ENCODE measurements at regions not wholly inside any gene's neighbourhood (a gene's known extent, or its start where the extent isn't known, plus 50 kb on each side); places are given as distances from the start of the nearest gene placed in this dataset.

DNA sequence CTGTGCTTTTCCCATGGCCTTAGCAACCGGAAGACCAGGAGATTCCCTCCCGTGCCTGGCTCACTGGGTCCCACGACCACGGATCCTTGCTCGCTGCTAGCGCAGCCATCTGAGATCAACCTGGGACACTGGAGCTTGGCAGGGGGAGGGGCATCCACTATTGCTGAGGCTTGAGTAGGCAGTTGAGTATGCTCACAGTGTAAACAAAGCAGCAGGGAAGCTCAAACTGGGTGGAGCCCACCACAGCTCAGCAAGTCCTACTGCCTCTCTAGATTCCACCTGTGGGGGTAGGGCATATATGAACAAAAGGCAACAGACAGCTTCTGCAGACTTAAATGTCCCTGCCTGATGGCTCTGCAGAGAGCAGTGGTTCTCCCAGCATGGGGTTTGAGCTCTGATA lies 697.0 kb downstream of the SORCS1 start:
- no peak for DNase-seq (ENCODE audit: low spot score)

DNA sequence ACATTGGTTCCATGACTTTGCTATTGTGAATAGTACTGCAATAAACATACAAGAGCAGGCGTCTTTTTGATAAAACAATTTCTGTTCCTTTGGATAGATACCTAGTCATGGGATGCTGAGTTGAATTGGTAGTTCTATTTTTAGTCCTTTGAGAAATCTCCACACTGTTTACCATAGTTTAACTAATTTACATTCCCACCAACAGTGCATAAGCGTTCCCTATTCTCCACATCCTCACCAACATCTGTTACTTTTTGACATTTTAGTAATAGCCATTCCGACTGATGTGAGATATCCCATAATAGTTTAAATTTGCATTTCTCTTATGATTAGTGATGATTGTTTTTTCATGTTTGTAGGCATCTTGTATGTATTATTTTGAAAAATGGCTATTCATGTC lies 707.0 kb downstream of the SORCS1 start:
- no peak for DNase-seq (ENCODE audit: low spot score)

- no peak for DNase-seq (ENCODE audit: low spot score)
Observed at GRCh38 chr10:106454233-106454632, 710.3 kb downstream of the SORCS1 start.

- DNase-seq (ENCODE audit: low spot score), result no peak
Observed at GRCh38 chr10:106450966-106451365, 713.5 kb downstream of the SORCS1 start.

DNA sequence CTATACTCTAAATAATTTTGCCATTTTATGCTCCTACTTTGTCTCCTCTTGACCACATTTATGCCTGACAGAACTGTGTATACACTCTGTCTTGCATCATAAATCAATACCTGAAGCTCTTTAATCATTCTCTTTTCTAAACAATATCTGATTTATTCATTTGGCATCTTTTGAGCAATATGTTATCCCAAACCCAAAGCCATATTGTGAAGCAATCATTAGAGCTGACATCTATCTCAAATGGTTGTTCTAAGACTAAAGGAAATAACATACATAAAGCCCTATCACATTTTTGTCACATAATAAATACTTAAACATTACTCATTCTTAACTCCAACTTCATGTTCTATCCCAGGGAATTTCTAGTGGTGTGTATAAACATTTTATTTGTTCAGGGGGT lies 717.6 kb downstream of the SORCS1 start:
- no peak for DNase-seq (ENCODE audit: low spot score)

DNA sequence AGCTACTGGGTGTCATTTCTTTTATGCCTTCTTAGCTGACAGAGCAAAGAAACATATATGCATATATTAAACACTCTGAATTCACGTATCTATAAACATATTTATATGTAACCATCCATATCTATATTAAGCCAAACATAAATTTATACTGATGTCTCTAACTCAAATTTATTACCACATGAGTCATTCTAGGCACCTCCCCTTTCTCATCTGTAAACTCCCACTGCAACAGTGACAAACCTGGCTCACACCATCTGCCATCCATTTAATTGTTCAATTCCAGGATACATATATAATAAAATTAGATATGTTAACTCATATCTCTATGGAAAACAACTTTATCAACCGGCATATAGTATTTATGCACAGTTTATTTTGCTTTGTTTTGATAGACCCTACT lies 722.3 kb downstream of the SORCS1 start:
- no peak for DNase-seq (ENCODE audit: low spot score)

- DNase-seq (ENCODE audit: low spot score), result no peak
Observed at GRCh38 chr10:106440767-106441166, 723.7 kb downstream of the SORCS1 start.

GRCh38 chr10:106440355-106440754 lies 724.2 kb downstream of the SORCS1 start:
- no peak for DNase-seq (ENCODE audit: low spot score)

DNA sequence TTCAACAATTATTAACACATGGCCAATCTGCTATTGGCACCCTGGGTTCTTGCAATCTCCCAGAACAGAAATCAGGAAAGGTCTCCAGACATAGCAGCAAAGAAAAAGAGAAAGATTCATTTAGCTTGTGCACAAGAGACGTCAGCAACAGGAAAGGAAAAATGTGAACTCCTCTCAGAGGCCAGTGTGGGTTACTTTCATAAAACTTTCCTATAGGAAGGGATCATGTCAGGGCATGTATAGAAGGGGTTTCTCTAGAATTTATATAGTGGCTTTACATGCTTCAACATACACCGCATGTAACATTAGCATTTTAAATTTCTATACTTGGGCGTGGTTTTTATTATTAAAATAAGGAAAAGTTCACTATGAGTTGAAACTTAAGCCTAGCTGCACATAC lies 725.1 kb downstream of the SORCS1 start:
- no peak for DNase-seq (ENCODE audit: low spot score)

- DNase-seq (ENCODE audit: low spot score), result no peak
Observed at GRCh38 chr10:106438386-106438785, 726.1 kb downstream of the SORCS1 start.

DNA sequence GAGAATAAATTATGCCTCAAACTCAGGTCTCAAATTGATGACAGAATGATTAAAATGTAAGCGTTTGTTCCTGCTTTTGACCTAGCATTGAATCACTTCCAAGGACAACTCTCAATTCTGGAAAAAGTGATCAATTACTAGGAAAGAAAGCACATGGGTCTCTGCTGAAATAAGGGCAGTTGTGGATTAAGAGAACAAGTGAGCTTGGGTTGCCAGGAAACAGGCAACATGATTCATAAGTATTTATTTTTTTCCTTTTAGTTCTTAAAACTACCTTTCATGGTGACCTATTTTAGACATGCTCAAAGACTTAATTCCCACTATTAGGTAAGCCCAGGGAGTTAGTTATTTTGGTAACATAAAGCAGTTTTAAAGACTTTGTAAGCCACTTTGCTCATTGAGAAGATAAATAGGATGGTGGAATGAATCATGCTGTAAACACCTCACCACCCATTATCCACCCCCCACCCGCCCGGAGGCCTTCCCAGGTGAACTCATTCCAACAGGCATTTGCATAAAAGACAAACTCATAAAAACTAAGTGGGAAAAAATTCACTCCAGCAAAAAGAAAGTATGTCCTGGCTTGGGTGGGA lies 728.3 kb downstream of the SORCS1 start:
- DNase-seq (ENCODE audit: low spot score), result peak; percentile 36

DNA sequence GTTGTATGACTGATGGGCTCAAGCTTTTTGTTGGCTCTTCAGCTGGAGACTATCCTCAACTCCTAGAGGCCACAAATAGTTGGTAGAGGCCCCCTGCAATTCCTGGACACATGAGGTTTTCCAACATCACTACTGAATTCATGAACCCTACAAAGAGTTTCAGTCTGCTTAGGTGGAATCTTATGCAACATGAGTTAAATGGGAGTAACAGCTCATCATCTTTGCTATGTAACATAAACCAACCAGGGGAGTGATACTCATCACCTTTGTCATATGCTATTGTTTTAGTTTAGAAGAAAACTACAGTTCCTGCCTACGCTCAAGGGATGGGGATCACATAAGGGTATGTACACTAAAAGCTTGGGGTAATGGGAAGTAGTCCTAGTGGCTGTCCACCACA lies 729.4 kb downstream of the SORCS1 start:
- DNase-seq (ENCODE audit: low spot score), result no peak

DNA sequence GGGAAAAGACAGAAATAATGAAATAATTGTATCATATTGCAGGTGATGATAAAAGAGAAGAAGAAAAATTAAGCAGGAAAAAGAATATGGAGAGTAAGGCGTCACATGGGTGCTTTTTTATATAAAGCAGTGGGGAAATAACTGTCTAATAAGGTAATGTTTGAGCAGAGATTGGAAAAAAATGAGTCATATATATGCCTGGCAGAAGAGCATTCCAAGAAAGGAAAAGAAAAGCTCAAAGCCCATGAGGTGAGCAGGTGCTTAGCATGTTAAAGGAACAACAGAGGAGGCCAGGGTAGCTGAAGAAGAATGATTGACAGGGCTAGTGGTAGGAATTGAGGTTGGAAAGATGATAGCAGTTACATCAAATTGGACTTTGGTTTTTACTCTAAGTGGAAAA lies 739.5 kb downstream of the SORCS1 start:
- DNase-seq (ENCODE audit: low spot score), result peak; percentile 23

GRCh38 chr10:106424054-106424453 lies 740.5 kb downstream of the SORCS1 start:
- DNase-seq (ENCODE audit: low spot score), result peak; percentile 39

DNA sequence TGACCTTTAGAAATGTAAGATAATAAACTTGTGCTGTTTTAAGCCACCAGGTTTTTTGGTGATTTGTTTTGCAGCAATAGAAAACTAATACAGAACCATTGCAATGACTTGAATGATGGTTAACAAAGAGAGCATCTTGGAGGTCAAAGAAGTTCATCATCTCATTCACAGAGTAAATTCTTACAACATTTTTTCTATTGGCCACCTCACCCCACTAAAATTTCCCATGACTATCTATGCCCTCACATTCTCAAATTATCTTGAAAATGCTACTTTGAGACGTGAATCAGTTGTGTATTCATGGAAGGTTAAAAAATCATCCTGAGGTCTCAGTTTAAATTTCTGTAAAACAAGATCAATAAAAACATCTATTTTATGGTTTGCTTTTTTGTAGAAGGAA lies 754.2 kb downstream of the SORCS1 start:
- DNase-seq (ENCODE audit: low spot score), result no peak

- DNase-seq (ENCODE audit: low spot score), result no peak
Observed at GRCh38 chr10:106405141-106405540, 759.4 kb downstream of the SORCS1 start.

DNA sequence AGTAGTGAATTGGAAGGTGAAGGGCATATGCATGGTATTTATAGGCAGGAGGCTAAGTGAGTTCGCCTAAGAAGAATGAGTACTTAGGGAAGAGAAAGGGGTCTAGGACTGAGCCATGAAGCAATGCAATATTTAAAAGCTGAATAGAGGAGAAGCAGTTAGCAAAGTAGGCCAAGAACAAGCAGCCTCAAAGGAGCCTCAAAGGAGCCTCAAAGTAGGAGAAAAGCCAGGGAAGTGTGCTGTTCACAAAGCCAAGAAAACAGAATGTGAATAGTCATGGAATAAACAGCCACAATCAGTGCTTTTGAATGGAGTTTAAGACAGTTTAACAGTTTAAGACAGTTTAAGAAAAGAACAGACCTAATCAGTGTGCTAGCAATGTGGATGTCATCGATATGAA lies 762.0 kb downstream of the SORCS1 start:
- no peak for DNase-seq (ENCODE audit: low spot score)

- no peak for DNase-seq (ENCODE audit: low spot score)
Observed at GRCh38 chr10:106401967-106402366, 762.5 kb downstream of the SORCS1 start.

DNA sequence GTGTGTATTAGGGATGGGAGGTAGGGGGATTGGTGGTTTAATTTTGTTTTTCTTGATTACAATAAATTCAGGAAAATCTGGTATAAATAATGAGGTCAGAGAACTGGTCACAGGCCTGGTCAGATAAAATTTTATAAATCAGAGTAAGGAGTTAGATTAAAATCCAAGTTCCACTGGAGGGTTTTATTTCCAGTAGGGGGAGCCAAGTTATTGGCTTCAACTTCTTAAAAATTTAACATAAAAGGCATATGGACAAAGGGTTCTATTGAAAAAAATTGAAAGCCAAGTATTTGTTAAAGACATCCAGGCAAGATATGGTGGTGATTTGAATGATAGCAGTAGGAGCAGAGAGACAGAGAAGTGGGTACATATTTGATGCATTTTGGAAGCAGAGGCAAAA lies 763.3 kb downstream of the SORCS1 start:
- peak; percentile 5 for DNase-seq (ENCODE audit: low spot score)

GRCh38 chr10:106399112-106399511 lies 765.4 kb downstream of the SORCS1 start:
- DNase-seq (ENCODE audit: low spot score), result no peak

GRCh38 chr10:106396192-106396591 lies 768.3 kb downstream of the SORCS1 start:
- DNase-seq (ENCODE audit: low spot score), result no peak

DNA sequence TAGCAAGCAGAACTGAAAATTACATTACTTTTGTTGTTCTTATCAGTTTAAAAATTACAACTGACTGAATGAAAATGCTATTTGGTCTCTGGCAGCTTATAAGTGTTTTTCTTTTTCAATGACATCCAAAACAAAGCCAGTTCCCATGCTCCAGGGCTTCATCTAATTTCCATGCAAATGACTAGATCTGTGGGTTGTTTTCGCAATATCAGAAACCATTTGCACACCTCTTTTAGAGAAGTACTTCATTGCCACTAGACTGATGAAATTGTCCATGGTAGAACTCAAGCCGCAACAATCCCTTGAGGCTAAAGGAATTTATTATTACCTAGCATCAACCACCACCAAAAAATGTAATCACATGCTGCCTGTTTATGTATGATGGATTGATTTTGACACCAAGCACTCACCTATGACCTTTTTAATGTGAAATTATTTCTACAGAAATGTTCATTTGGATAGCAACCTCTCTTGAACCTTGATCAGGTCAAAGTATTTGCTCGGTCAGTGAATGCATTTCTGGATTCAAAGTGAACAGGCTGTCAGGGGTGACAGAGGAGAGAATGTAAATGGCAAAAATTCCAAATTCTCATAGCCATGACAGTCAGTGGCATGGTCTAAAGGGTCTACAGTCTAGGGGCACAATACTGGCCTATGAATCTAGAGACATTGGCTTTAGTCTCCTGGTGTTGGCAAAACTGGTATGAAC lies 769.3 kb downstream of the SORCS1 start:
- no peak for DNase-seq (ENCODE audit: low spot score)

GRCh38 chr10:106392778-106393177 lies 771.7 kb downstream of the SORCS1 start:
- no peak for DNase-seq (ENCODE audit: low spot score)

DNA sequence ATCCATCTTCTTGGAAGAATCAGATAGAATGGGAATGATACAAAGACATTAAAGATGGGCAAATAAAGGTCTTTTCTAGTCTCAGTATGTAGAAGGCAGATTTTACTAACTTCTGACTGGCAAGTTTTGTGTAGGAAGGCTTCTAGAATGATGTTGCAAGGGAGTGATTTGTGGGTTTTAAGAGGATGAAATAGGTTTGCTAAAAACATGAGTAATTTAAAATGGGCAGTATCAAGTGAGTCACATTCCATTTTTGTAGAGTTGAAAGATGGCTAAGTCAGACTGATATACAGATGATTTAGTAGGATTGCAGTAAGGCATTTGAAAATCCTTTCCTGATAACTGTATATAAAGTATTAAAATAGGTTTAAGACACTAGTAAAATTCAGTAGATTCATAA lies 777.4 kb downstream of the SORCS1 start:
- no peak for DNase-seq (ENCODE audit: low spot score)
